Jurkat, Clone E6-1 (cell line): ENCODE measurements at regions not wholly inside any gene's neighbourhood (a gene's known extent, or its start where the extent isn't known, plus 50 kb on each side); places are given as distances from the start of the nearest gene placed in this dataset.
"Not testable (repeated sequence)": the region's sequence is repeated elsewhere in the genome, so short reads cannot be mapped to it uniquely, and the experiment has no call there.

Source experiments
- DNase-seq: peaks from one replicate; pipeline ENCODE4 v3.0.0-alpha.2; 2011; ENCODE audit warnings: low read depth, low spot score
- H3K4me3 ChIP-seq: 2 replicates; pipeline ENCODE4 v1.5.1; 2011; ENCODE audit warnings: mild to moderate bottlenecking, low read length, control low read depth, moderate library complexity

DNA sequence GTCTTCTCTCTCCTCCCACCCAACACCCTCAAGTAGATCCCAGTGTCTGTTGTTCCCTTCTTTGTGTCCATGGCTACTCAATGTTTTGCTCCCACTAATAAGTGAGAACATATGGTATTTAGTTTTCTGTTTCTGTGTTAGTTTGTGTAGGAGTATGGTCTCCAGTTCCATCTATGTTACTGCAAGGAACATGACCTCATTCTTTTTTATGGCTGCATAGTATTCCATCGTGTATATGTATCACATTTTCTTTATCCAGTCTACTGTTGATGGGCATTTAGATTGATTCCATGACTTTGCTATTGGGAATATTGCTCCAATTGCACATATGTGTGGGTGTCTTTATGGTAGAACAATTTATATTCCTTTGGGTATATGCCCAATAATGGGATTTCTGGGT is 51.4 kb upstream of the SLC1A3 start:
- not testable (repeated sequence) for H3K4me3 ChIP-seq, DNase-seq
